ENCODE measurements at regions not wholly inside any gene's neighbourhood (a gene's known extent, or its start where the extent isn't known, plus 50 kb on each side); places are given as distances from the start of the nearest gene placed in this dataset.
"Not testable (repeated sequence)": the region's sequence is repeated elsewhere in the genome, so short reads cannot be mapped to it uniquely, and the experiment has no call there.

DNA sequence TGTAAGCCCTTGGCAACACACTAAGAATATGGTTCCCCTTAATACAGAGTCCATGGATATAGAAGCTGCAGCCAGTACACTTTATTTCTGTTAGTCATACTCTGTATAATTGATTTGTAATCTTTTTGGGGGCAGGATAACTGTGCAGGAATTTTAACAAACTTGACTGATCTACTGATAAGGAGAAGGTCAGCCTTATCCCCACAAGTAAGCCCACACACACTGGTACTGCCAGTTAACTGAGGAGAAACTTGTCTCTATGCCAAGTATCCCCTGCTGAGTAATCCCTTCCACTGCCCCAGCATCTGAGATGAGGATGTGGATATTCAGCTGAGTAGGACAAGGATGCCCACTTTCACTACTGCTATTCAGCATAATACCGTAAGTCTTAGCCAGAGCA, 154.9 kb upstream of the CXXC4 start:
- no peak overlapping the region for H3K27ac Mint-ChIP-seq
- peaks cover 2 to 14% of the 10 kb centered on the region in 2 experiments for H3K9me3 ChIP-seq (ENCODE audit: control insufficient read depth in 1 of 2, insufficient read depth in 1 of 2, low read length in 2 of 2)
- no peaks in the 10 kb centered on the region for H3K36me3 Mint-ChIP-seq (ENCODE audit: low read depth)
- TF ChIP-seq CTCF (IDR thresholded peaks at IDR 0.05): no peak
- no peaks in the 10 kb centered on the region for H3K4me1 ChIP-seq (ENCODE audit: insufficient read depth, low read length)
- DNase-seq (no peak), ATAC-seq (ENCODE audit: poor library complexity) (no peak)
- no peak overlapping the region for H3K4me3 Mint-ChIP-seq
- no peaks in the 10 kb centered on the region for H3K4me1 Mint-ChIP-seq (ENCODE audit: low read depth)
- no peak overlapping the region for H3K4me3 ChIP-seq (ENCODE audit: low read length)
- no peaks in the 10 kb centered on the region for H3K27me3 ChIP-seq (ENCODE audit: control insufficient read depth in 1 of 2, insufficient read depth in 2 of 2, low read length in 2 of 2)
- ChIA-PET POLR2A (no interaction called here), CTCF (no interaction called here)
- no peaks in the 10 kb centered on the region for H3K36me3 ChIP-seq (ENCODE audit: insufficient read depth, low read length)
- intact Hi-C loops (cut with DNase I, micrococcal nuclease): no loop called here
- H3K9me3 Mint-ChIP-seq: peaks cover 11% of the 10 kb centered on the region
- no peak overlapping the region for H3K27ac ChIP-seq (ENCODE audit: low read depth in 1 of 2, low read length in 2 of 2)
- H3K27me3 Mint-ChIP-seq: no peaks in the 10 kb centered on the region

DNA sequence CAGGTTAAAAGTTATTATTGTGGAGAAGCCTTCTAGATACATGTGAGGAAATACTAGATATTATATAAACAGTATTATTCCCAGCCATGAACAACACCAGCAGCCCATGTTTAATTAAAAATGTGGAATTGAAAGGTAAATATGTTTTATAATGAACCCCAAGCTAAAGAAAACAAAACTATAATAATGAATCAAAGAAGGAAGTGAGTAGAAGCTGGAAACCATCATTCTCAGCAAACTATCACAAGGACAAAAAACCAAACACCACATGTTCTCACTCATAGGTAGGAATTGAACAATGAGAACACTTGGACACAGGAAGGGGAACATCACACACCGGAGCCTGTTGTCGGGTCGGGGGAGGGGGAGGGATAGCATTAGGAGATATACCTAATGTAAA, 167.6 kb upstream of the CXXC4 start:
- H3K4me1 Mint-ChIP-seq (ENCODE audit: low read depth); H3K4me3 ChIP-seq (ENCODE audit: low read length); ATAC-seq (ENCODE audit: poor library complexity); CTCF ChIA-PET; POLR2A ChIA-PET; H3K9me3 ChIP-seq (ENCODE audit: control insufficient read depth in 1 of 2, insufficient read depth in 1 of 2, low read length in 2 of 2); H3K4me3 Mint-ChIP-seq; H3K27ac ChIP-seq (ENCODE audit: low read depth in 1 of 2, low read length in 2 of 2); H3K36me3 ChIP-seq (ENCODE audit: insufficient read depth, low read length); H3K27ac Mint-ChIP-seq; intact Hi-C loops (cut with DNase I, micrococcal nuclease); H3K27me3 Mint-ChIP-seq; H3K36me3 Mint-ChIP-seq (ENCODE audit: low read depth); DNase-seq; H3K27me3 ChIP-seq (ENCODE audit: control insufficient read depth in 1 of 2, insufficient read depth in 2 of 2, low read length in 2 of 2); H3K9me3 Mint-ChIP-seq; H3K4me1 ChIP-seq (ENCODE audit: insufficient read depth, low read length): not testable (repeated sequence)

DNA sequence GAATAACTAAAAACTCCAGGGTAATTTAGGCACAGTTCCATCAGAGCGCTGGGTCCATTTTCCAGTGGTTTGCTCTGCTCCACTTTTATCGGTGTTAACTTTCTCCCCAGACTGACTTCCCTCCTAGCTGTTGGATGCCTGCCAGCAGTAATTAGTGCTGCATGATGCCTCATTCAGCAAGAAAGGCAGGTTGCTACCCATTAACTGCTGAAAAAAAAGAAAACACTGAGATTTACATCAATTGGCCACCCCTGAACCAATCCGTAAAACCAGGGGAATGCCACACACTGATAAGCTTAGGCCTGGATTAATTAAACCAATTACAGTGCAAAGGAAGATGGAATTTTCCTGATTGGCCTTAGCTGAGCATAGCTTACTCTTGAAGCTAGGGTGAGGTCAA, 182.4 kb upstream of the CXXC4 start:
- H3K27ac Mint-ChIP-seq: no peak overlapping the region
- H3K27me3 Mint-ChIP-seq: no peaks in the 10 kb centered on the region
- DNase-seq (no peak), ATAC-seq (ENCODE audit: poor library complexity) (no peak)
- Histone ChIP-seq H3K27ac (ENCODE audit: low read depth in 1 of 2, low read length in 2 of 2) (no peak overlapping the region), H3K27me3 (ENCODE audit: control insufficient read depth in 1 of 2, insufficient read depth in 2 of 2, low read length in 2 of 2) (no peaks in the 10 kb centered on the region), H3K4me3 (ENCODE audit: low read length) (no peak overlapping the region), H3K4me1 (ENCODE audit: insufficient read depth, low read length) (no peaks in the 10 kb centered on the region), H3K9me3 (ENCODE audit: control insufficient read depth in 1 of 2, insufficient read depth in 1 of 2, low read length in 2 of 2) (no peaks in the 10 kb centered on the region), H3K36me3 (ENCODE audit: insufficient read depth, low read length) (no peaks in the 10 kb centered on the region)
- H3K4me3 Mint-ChIP-seq: no peak overlapping the region
- intact Hi-C loops (cut with DNase I, micrococcal nuclease): no loop called here
- CTCF ChIA-PET: no interaction called here
- H3K9me3 Mint-ChIP-seq: no peaks in the 10 kb centered on the region
- no peaks in the 10 kb centered on the region for H3K36me3 Mint-ChIP-seq (ENCODE audit: low read depth)
- POLR2A ChIA-PET: no interaction called here
- no peaks in the 10 kb centered on the region for H3K4me1 Mint-ChIP-seq (ENCODE audit: low read depth)
- TF ChIP-seq CTCF (IDR thresholded peaks at IDR 0.05): no peak

DNA sequence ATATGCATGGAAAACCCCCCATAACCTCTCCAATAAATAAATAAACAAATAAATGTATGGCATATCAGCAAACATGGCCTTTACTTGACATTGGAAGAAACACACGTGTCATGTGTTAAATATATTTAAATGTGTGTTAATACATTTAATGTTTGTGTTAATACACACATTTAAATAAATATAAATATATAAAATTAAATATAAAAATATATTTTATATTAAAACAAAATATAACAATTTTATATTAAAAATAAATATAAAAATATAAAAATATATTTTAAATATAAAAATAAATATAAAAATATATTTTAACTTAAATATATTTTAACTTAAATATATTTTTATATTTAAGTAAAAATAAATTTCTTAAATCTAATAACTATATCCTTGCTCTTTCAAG, 187.6 kb upstream of the CXXC4 start:
- intact Hi-C loops (cut with DNase I, micrococcal nuclease): loop anchor here in 1 of 2 experiments (2.0 kb wide), 1 partner anchor 46 kb away; no protein-coding TSS in a partner anchor
- no peaks in the 10 kb centered on the region for H3K27me3 ChIP-seq (ENCODE audit: control insufficient read depth in 1 of 2, insufficient read depth in 2 of 2, low read length in 2 of 2)
- peaks cover 5% of the 10 kb centered on the region for H3K9me3 Mint-ChIP-seq
- no peaks in the 10 kb centered on the region for H3K4me1 Mint-ChIP-seq (ENCODE audit: low read depth)
- no peaks in the 10 kb centered on the region for H3K36me3 ChIP-seq (ENCODE audit: insufficient read depth, low read length)
- ATAC-seq (ENCODE audit: poor library complexity): no peak
- peaks cover 0 to 9% of the 10 kb centered on the region in 2 experiments for H3K9me3 ChIP-seq (ENCODE audit: control insufficient read depth in 1 of 2, insufficient read depth in 1 of 2, low read length in 2 of 2)
- ChIA-PET CTCF (no interaction called here), POLR2A (no interaction called here)
- DNase-seq: no peak
- no peaks in the 10 kb centered on the region for H3K4me1 ChIP-seq (ENCODE audit: insufficient read depth, low read length)
- H3K4me3 Mint-ChIP-seq: no peak overlapping the region
- no peak overlapping the region for H3K27ac Mint-ChIP-seq
- no peaks in the 10 kb centered on the region for H3K36me3 Mint-ChIP-seq (ENCODE audit: low read depth)
- H3K27me3 Mint-ChIP-seq: no peaks in the 10 kb centered on the region
- no peak overlapping the region for H3K27ac ChIP-seq (ENCODE audit: low read depth in 1 of 2, low read length in 2 of 2)
- TF ChIP-seq CTCF (IDR thresholded peaks at IDR 0.05): no peak
- H3K4me3 ChIP-seq (ENCODE audit: low read length): no peak overlapping the region

Measured in CD4-positive, alpha-beta T cell (primary cell).